ENCODE measurements at regions not wholly inside any gene's neighbourhood (a gene's known extent, or its start where the extent isn't known, plus 50 kb on each side); places are given as distances from the start of the nearest gene placed in this dataset.

GRCh38 chr15:93271871-93272270 lies 182.9 kb upstream of the RGMA start:
- TF ChIP-seq ELK1 (IDR thresholded peaks at IDR 0.05; ENCODE audit: borderline replicate concordance, low read depth, low read length) (no peak), CTCF (conservative IDR thresholded peaks at IDR 0.05; ENCODE audit: low read depth, low read length) (no peak), RFX5 (IDR thresholded peaks at IDR 0.05; ENCODE audit: low read depth, low read length) (no peak), POLR2A (IDR thresholded peaks at IDR 0.05; ENCODE audit: low read depth, low read length) (no peak), RAD21 (IDR thresholded peaks at IDR 0.05; ENCODE audit: low read length) (no peak), MXI1 (IDR thresholded peaks at IDR 0.05; ENCODE audit: borderline replicate concordance, low read depth, low read length) (no peak), BHLHE40 (IDR thresholded peaks at IDR 0.05; ENCODE audit: low read depth, low read length) (no peak), MAFK (IDR thresholded peaks at IDR 0.05; ENCODE audit: low read depth, low read length) (no peak), CHD1 (IDR thresholded peaks at IDR 0.05; ENCODE audit: low read depth, low read length) (no peak), USF2 (IDR thresholded peaks at IDR 0.05; ENCODE audit: low read depth, low read length) (no peak), CEBPB (IDR thresholded peaks at IDR 0.05; ENCODE audit: low read depth, low read length) (no peak), NFE2L2 (IDR thresholded peaks at IDR 0.05; ENCODE audit: low read depth, low read length) (no peak), RCOR1 (IDR thresholded peaks at IDR 0.05; ENCODE audit: insufficient replicate concordance, low read length) (no peak)
- BruUV-seq (replicated peaks), result no TSS peak
- CTCF ChIA-PET, result no interaction called here

More at GRCh38 chr15:93271871-93272270, 182.9 kb upstream of the RGMA start:
- Histone ChIP-seq H4K20me1 (ENCODE audit: insufficient read depth, low read length) (no peaks in the 10 kb centered on the region), H2BK5ac (ENCODE audit: low read depth, low read length, poor library complexity, severe bottlenecking) (no peak overlapping the region), H3K23ac (ENCODE audit: low read depth, low read length) (no peak overlapping the region), H4K5ac (ENCODE audit: low read depth, low read length) (no peak overlapping the region), H2BK15ac (ENCODE audit: low read depth, low read length) (no peak overlapping the region), H3K18ac (ENCODE audit: low read depth, low read length) (no peak overlapping the region), H3K4ac (ENCODE audit: low read depth, low read length) (no peak overlapping the region), H3K36me3 (ENCODE audit: control insufficient read depth, insufficient read depth, low read length) (no peaks in the 10 kb centered on the region), H2BK120ac (ENCODE audit: low read depth, low read length) (no peak overlapping the region), H3K9ac (ENCODE audit: low read depth, low read length) (no peak overlapping the region), H2AK9ac (replicated peaks; ENCODE audit: low read depth, low read length, poor library complexity) (no peak overlapping the region), H3K27me3 (ENCODE audit: control insufficient read depth, insufficient read depth, low read length) (no peaks in the 10 kb centered on the region), H4K91ac (ENCODE audit: insufficient read depth, low read depth, low read length) (no peak overlapping the region), H2BK20ac (ENCODE audit: low read depth, low read length) (no peak overlapping the region), H3K56ac (ENCODE audit: extremely low read depth, insufficient read depth, low read length) (no peak overlapping the region), H3K9me1 (ENCODE audit: insufficient read depth, low read length) (no peaks in the 10 kb centered on the region), H3K9me3 (ENCODE audit: control insufficient read depth, insufficient read depth, low read length) (peaks cover 41% of the 10 kb centered on the region), H3K14ac (replicated peaks; ENCODE audit: low read depth, low read length) (no peak overlapping the region), H2AFZ (replicated peaks; ENCODE audit: low read length, poor library complexity) (no peak overlapping the region), H3K4me3 (ENCODE audit: insufficient read depth, low read depth, low read length) (no peak overlapping the region), H4K8ac (ENCODE audit: low read depth in 2 of 2, low read length in 2 of 2) (no peak overlapping the region), H3K4me1 (ENCODE audit: control insufficient read depth, insufficient read depth, low read length) (no peaks in the 10 kb centered on the region), H3K79me1 (ENCODE audit: low read depth in 1 of 2, low read length in 2 of 2) (no peaks in the 10 kb centered on the region), H2AK5ac (ENCODE audit: low read depth, low read length) (no peak overlapping the region), H3K27ac (ENCODE audit: insufficient read depth, low read length) (no peak overlapping the region), H3K4me2 (ENCODE audit: low read depth, low read length) (no peak overlapping the region)
- POLR2A ChIA-PET (ENCODE audit: unreplicated experiment), result no interaction called here
- no CpG with 5 or more reads among the region's 7 CpGs for WGBS, 2 experiments (ENCODE audit: extremely low coverage in 2 of 2, insufficient read length in 1 of 2)
- ATAC-seq (ENCODE audit: low read depth) (no peak), DNase-seq (no peak)
- intact Hi-C loops (cut with micrococcal nuclease) (no loop called here), in situ Hi-C loops (cut with MboI; ENCODE audit: low sequenced_read_pairs) (no loop called here), dilution Hi-C loops (cut with HindIII; ENCODE audit: low sequenced_read_pairs, unreplicated experiment) (no loop called here)
